Bone marrow (tissue), 2 donors: ENCODE measurements at regions not wholly inside any gene's neighbourhood (a gene's known extent, or its start where the extent isn't known, plus 50 kb on each side); places are given as distances from the start of the nearest gene placed in this dataset.

Experiments used
- DNase-seq, 2 donors: peaks; one replicate each; lab custom pipeline; 2025; lab: John Stamatoyannopoulos, UW

GRCh38 chr5:6806668-6807067, 93.4 kb downstream of the TENT4A start:
- no peak for DNase-seq

- no peak for DNase-seq
These were observed 95.2 kb downstream of the TENT4A start for GRCh38 chr5:6808462-6808861.

GRCh38 chr5:6810641-6811405, 97.6 kb downstream of the TENT4A start:
- no peak for DNase-seq

- DNase-seq = no peak
These were observed 98.9 kb downstream of the TENT4A start for GRCh38 chr5:6812091-6812490.

GRCh38 chr5:6812800-6813731, 99.8 kb downstream of the TENT4A start:
- no peak for DNase-seq

GRCh38 chr5:6814816-6815215, 101.6 kb downstream of the TENT4A start:
- no peak for DNase-seq

- no peak for DNase-seq
These were observed 105.6 kb downstream of the TENT4A start for GRCh38 chr5:6818594-6819511.

GRCh38 chr5:6819521-6819920, 106.3 kb downstream of the TENT4A start:
- no peak for DNase-seq

GRCh38 chr5:6820851-6821479, 107.7 kb downstream of the TENT4A start:
- peak in 1 of 2 donors; percentile 80 for DNase-seq

GRCh38 chr5:6822068-6822467, 108.8 kb downstream of the TENT4A start:
- no peak for DNase-seq

- DNase-seq = no peak
These were observed 109.5 kb downstream of the TENT4A start for GRCh38 chr5:6822556-6823343.

- DNase-seq = no peak
These were observed 110.8 kb downstream of the TENT4A start for GRCh38 chr5:6823996-6824395.

- DNase-seq = no peak
These were observed 112.5 kb downstream of the TENT4A start for GRCh38 chr5:6825678-6826244.

- DNase-seq = no peak
These were observed 113.5 kb downstream of the TENT4A start for GRCh38 chr5:6826756-6827155.

- DNase-seq = peak in 1 of 2 donors; percentile 69
These were observed 114.4 kb downstream of the TENT4A start for GRCh38 chr5:6827526-6828219.

- DNase-seq = peak in 1 of 2 donors; percentile 62
These were observed 116.0 kb downstream of the TENT4A start for GRCh38 chr5:6829150-6829784.

GRCh38 chr5:6830643-6831239, 117.5 kb downstream of the TENT4A start:
- DNase-seq = no peak
